HG02588 (cell line): ENCODE measurements at regions not wholly inside any gene's neighbourhood (a gene's known extent, or its start where the extent isn't known, plus 50 kb on each side); places are given as distances from the start of the nearest gene placed in this dataset.
"Not testable (repeated sequence)": the region's sequence is repeated elsewhere in the genome, so short reads cannot be mapped to it uniquely, and the experiment has no call there.

Source experiments
- ATAC-seq: cut with Tn5 transposase; IDR thresholded peaks from one replicate; pipeline ENCODE4 v1.9.1; 2021; ENCODE audit warnings: mild to moderate bottlenecking, moderate library complexity; ENCODE audit not compliant: unreplicated experiment

GRCh38 chr2:184294831-184295230 lies 303.5 kb upstream of the ZNF804A start:
- no peak for ATAC-seq

- no peak for ATAC-seq
Measured at GRCh38 chr2:184297085-184297484, 301.2 kb upstream of the ZNF804A start.

- no peak for ATAC-seq
Measured at GRCh38 chr2:184302506-184302905, 295.8 kb upstream of the ZNF804A start.

GRCh38 chr2:184304006-184304405 lies 294.3 kb upstream of the ZNF804A start:
- no peak for ATAC-seq

- no peak for ATAC-seq
Measured at GRCh38 chr2:184305105-184305504, 293.2 kb upstream of the ZNF804A start.

GRCh38 chr2:184308706-184309105 lies 289.6 kb upstream of the ZNF804A start:
- ATAC-seq, result no peak

GRCh38 chr2:184312970-184313369 lies 285.4 kb upstream of the ZNF804A start:
- ATAC-seq, result no peak

- ATAC-seq, result no peak
Measured at GRCh38 chr2:184314829-184315228, 283.5 kb upstream of the ZNF804A start.

- ATAC-seq, result no peak
Measured at GRCh38 chr2:184316921-184317320, 281.4 kb upstream of the ZNF804A start.

GRCh38 chr2:184322615-184323014 lies 275.7 kb upstream of the ZNF804A start:
- ATAC-seq, result no peak

GRCh38 chr2:184326066-184326465 lies 272.3 kb upstream of the ZNF804A start:
- no peak for ATAC-seq

- not testable (repeated sequence) for ATAC-seq
Measured at GRCh38 chr2:184327805-184328204, 270.5 kb upstream of the ZNF804A start.

- ATAC-seq, result not testable (repeated sequence)
Measured at GRCh38 chr2:184330561-184330960, 267.8 kb upstream of the ZNF804A start.

- no peak for ATAC-seq
Measured at GRCh38 chr2:184336688-184337087, 261.6 kb upstream of the ZNF804A start.

GRCh38 chr2:184338771-184339170 lies 259.6 kb upstream of the ZNF804A start:
- no peak for ATAC-seq

- ATAC-seq, result no peak
Measured at GRCh38 chr2:184339966-184340365, 258.4 kb upstream of the ZNF804A start.

GRCh38 chr2:184346338-184346862 lies 251.9 kb upstream of the ZNF804A start:
- ATAC-seq, result no peak

GRCh38 chr2:184351126-184351525 lies 247.2 kb upstream of the ZNF804A start:
- no peak for ATAC-seq

GRCh38 chr2:184357033-184357432 lies 241.3 kb upstream of the ZNF804A start:
- ATAC-seq, result no peak

GRCh38 chr2:184359379-184359778 lies 238.9 kb upstream of the ZNF804A start:
- no peak for ATAC-seq

GRCh38 chr2:184363213-184363612 lies 235.1 kb upstream of the ZNF804A start:
- no peak for ATAC-seq

- no peak for ATAC-seq
Measured at GRCh38 chr2:184367211-184367610, 231.1 kb upstream of the ZNF804A start.

- ATAC-seq, result no peak
Measured at GRCh38 chr2:184369307-184369706, 229.0 kb upstream of the ZNF804A start.
